Neural progenitor cell (in vitro differentiated cells): ENCODE measurements at regions not wholly inside any gene's neighbourhood (a gene's known extent, or its start where the extent isn't known, plus 50 kb on each side); places are given as distances from the start of the nearest gene placed in this dataset.

ENCODE experiments used
- CTCF ChIP-seq: fragments of 200-600 bp; sonication (generic); IDR thresholded peaks from 2 replicates; pipeline ENCODE4 v1.5.1; 2017; ENCODE audit warnings: antibody characterized with exemption, mild to moderate bottlenecking
- EZH2 ChIP-seq: fragments of 200-600 bp; sonication (generic); IDR thresholded peaks from 2 replicates; pipeline ENCODE4 v1.6.1; 2017; ENCODE audit warnings: antibody characterized with exemption, mild to moderate bottlenecking, moderate library complexity

- TF ChIP-seq CTCF (no peak), EZH2 (no peak)
Observed at GRCh38 chr12:67928621-67929383, 60.4 kb upstream of the IFNG-AS1 start.
